ENCODE measurements at regions not wholly inside any gene's neighbourhood (a gene's known extent, or its start where the extent isn't known, plus 50 kb on each side); places are given as distances from the start of the nearest gene placed in this dataset.

DNA sequence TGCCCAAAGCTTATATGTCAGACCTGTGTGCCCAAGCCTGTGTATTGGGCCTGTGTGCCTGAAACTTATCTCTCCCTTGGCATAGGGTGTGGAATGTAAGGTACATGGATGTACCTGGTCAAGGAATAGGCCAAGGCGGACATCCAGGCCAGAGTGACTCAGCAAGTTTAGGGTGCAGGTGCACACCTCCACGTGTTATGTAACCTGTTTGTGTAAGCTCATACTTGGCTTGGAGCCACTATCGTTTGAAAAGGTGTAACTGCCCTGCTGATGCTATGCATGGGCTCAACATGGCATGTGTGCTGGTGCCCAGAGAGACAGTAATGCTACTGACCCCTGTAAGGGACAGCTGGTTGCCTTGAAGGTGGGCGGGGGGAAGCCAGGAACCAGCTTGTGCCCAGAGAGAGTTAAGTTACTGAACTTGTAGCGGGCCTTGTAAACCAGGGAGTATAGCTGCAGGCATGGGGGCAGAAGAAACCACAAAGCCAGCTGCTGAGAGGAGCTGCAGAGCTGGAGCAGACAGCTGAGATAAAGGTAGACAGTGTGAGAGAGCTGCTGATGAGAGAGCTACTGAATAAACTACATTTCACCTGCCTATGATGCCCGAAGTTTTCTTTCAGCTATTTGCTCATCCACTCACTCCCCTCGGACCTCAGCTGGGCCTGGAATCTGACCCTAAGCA, 656.4 kb upstream of the ZWINT start:
- DNase-seq: no peak

DNA sequence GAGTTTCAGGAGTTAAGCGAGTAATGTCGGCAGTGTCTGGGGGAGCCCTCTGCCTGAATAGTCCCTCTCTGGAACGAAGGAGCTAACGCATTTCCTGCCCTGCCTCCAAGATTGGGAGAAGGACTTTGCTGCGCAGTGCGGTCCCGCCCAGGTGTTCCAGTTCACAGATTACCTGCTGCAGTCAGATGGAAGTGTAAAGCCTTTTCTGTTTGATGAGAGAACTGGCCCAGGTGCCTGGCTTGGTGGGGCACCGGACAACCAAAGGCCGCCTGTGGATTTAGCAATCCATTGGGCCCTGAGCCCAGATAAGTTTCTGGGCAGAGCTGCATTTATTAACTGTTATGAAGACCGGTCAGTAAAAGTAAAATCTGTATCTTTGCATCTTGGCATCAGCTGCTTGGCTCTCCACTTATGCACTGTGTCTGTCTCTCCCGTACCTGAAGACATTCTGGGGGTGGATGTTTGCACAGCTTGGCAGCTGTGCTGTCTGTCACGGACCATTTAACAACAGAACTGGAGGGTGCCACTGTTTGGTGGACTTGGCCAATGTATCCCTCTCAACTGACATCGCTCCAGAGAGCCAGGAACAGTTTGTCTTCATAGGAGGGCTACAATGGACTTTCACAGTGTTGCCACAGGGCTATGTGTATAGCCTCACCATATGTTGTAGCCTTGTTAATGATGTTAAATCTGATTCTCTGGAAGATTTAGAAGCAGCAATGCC, 654.7 kb upstream of the ZWINT start:
- DNase-seq: no peak

DNA sequence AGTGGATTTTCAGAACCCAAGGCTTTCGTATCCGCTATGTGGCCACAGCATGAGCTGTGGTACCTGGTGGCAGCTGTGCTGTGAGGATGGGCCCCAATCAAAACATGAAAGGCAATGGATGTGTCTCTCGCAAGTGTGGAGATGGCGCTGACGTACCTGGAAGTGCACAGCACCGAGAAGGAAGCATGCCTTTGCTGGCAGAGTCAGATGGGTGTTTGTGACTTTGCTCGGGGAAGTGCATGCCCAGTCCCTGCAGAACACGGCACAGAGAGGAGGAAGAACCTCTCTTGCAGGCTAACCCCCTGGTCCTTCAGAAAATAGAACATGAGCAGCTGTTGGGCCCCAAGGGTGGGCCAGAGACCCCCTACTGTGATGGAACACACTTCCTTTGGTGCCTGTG, 654.1 kb upstream of the ZWINT start:
- no peak for DNase-seq

DNA sequence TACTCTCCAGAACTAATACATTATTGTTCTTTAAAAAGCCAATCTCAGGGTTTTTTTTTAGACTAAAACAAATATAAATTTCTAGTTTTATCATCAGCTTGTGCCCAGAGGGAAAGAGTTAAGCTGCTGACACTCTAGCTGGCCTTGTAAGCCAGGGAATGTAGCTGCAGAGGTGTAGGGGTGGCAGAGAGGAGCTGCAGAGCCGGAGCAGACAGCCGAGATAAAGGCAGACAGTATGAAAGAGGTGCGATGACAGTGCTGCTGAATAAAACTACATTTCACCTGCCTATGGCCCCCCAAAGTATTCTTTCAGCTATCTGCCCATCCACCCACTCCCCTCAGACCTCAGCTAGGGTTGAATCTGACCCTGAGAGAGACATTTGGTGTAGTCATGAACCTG, 653.7 kb upstream of the ZWINT start:
- DNase-seq: no peak

DNA sequence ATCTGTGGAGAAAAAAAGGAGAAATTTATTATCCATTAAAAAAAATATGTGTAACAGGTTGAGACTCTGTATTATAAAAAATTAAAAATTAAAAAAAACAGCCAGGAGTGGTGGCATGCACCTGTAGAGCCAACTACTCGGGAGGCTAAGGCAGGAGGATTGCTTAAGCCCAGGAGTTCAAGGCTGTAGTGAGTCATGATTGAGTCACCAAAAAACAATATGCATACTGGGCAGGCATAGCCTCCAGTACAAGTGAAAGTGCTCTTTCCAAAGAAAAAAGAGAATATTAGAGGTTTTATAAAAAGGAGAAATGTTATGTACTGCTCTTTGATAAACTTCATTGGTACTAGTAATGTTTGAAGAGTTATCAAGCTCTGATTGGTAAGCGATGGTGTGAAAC, 647.1 kb upstream of the ZWINT start:
- DNase-seq: no peak

DNA sequence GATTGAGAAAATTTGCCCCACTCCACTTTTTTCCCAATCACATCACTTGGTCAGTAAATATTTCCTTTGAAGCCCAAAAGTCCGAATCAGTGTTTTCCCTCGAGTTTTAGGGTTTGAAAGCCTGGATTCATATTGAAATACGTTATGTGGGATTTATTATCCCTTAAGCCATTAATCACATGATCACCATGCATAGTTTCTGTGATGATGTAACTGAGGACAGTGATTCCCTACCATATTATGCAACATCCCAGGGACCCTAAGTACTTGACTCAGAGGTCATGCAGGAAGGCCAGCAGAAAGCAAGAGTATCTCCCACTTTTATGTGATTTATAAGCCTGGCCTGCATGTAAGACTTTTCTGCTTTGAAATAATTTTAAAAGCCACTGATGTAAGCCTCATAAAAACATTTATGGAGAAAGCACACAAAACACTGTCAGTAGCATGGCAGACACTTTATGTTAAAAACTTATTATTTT, 630.6 kb upstream of the ZWINT start:
- DNase-seq: no peak

DNA sequence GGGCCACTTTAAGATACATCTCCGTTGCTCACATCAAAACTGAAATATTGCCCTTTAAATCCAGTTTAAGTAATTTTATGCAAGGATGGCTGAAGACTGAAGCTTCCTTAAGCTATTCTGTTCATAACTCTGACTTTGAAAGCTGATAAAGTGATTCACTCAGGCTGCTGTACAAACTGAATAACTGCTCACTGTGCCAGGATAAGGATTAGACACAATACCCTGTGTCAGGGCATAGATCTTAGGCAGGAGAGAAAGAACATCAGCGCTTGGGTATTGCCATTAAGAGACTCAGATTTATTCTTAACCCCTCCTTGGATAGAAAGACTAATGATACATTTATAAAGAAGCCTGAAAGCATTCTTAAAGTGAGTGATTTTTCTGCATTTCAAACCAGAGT, 614.5 kb upstream of the ZWINT start:
- no peak for DNase-seq

DNA sequence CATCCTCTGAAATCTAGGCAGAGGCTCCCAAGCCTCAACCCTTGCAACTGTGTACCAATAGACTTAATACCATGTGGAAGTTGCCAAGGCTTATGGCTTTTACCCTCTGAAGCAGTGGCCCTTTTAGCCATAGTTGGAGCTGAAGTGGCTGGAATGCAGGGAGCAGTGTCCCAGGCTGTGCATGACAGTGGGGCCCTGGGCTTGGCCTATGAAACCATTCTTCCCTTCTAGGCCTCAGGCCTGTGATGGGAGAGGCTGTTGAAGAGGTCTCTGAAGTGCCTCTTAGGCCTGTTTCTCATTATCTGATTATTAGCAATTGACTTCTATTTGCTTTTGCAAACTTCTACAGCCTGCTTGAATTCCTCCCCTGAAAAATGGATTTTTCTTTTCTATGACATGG, 612.7 kb upstream of the ZWINT start:
- DNase-seq: no peak

DNA sequence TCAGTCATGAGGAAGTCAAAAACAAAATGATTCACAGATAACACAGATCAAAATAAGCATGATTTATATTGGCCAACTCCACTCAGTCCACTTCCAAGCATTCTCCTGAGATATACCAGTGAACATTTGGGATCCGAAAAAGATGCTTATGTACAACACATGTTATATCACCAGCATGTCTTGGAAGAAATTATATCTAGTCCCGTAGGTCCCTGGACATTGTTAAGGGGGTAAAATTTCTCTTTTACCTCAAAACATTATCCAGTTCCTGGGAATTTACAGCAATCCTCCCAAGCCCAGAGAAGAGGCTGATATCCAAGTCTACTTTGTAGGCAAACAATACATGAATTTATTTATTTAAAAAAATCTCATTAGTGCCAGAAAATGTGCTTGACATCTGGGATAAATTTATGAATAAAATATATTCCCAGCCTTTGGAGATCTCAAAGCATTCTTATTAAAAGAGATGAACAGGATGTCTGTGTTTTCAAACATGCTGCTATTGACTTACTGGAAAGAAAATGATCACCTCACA, 582.2 kb upstream of the ZWINT start:
- DNase-seq: peak; percentile 53

DNA sequence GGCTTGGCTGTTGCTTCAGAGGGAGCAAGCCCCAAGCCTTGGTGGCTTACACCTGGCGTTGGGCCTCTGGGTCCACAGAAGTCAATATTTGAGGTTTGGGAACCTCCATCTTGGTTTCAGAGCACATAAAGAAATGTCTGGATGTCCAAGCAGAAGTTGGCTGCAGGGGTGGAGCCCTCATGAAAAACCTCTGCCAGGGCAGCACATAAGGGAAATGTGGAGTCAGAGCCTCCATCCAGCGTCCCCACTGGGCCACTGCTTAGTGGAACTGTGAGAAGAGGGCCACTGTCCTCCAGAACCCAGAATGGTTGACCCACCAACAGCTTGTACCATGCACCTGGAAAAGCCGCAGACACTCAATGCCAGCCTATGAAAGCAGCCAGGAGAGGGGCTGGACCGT, 573.5 kb upstream of the ZWINT start:
- no peak for DNase-seq

DNA sequence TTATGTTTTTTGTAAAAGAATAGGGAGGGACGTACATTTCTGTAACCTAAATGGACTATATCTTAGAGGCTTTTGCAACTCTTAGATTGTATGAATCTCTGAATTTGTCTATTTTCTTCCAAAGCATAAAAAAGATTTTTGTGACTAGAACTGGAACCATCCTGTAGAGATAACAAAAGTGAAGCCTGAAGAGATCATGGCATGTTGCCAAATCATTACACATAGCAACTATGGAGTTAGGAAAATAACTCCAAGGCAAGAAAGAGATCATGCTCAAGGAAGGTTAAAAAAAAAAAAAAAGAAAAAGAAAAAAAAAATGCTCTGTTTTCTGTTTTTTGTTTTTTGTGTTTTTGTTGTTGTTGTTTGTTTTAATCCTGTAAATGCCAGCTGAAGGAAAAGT, 567.7 kb upstream of the ZWINT start:
- DNase-seq: peak; percentile 35

DNA sequence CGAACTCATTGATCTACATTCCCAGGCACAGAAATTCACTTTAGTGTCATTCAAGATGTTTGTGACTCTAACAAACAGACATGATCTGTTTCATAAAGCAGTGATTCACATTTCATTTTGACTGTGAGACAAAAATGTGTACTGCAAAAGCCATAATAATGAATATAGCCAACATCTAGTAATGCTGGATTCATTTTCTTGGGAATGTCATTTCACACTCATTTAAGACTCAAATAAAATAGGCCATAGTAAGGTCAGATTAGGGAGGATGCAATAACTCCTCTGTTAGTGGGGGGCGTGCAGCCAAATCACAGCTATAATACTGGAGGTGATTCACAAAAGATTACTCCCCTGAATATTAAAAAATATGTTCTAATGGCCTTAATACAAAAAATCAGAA, 566.6 kb upstream of the ZWINT start:
- DNase-seq: peak; percentile 29

DNA sequence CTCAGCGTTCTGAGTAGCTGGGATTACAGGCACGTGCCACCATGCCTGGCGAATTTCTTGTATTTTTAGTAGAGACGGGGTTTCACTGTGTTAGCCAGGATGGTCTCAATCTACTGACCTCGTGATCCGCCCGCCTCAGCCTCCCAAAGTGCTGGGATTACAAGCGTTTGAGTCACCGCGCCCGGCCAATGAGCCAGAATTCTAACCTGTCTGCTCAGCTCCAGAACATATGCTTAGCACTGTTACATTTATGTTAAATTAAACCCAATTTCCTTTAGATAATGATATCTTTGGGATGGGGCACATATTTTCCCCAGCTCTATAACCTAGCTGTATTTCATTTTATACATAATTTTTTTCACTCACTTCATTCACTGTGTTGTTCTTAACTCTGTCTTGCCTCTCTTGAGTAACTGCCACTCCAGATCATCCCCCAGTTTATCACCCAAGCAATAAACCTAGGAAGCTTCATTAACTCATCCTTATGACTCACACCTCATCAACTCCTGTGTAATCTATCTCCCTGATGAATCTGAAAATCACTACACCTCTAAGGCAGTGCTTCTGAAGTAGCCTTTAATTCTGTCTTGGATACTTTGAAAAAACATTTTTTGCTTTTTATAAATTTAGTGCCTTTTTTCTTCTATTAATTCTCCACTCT, 559.7 kb upstream of the ZWINT start:
- no peak for DNase-seq

DNA sequence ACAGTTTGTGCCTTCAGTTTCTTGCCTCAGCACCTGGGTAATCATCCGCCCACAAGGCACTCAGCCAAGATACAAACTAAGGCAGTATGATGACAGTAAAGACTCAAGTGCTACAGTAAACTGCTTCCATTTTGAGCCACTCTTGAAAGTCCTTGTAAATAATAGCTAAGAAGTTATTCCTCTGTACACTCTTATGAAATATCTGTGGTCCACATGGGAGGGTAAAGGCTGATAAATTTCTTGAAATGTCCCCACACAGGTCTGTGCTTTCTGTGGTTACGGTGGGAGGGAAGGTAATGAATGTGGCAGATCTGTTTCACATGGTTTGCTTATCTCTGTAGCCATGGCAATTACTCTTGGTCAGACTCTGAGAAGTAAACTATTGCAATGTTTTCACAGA, 551.0 kb upstream of the ZWINT start:
- DNase-seq: no peak

DNA sequence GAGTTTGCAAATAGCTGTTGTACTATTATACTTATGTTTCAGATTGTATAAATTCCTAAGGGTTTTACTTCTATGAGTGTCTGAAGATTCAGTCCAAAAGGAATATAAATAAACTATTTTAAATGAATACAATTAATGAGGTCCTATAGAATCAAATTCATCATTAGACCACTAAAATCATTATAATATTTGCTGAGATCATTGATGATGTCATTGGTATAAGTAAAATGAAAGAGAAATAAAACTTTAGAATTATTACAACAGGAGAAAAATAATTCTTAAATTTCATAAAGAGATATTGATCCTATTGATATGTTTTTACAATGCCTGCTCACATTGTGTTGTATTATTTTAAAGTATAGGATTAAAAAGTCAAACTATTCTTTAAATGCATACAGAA, 544.0 kb upstream of the ZWINT start:
- DNase-seq: no peak

DNA sequence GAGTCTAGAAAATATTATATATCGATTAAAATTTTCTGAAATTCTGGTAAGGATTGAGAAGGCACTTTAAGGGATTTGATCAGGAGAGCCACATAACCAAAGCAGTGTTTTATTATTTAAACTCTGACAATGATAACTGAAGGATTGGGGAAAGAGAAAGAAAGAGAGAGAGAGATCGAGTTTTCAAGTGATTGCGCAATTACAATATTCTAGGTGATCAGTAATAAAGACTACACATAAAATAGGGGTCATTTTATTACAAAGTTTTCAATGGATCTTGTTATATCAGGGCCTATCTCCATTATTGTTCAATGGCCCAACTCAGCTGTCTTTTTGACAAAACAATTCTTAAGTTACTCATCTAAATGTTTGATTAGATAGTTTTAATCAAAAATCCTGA, 541.5 kb upstream of the ZWINT start:
- no peak for DNase-seq

DNA sequence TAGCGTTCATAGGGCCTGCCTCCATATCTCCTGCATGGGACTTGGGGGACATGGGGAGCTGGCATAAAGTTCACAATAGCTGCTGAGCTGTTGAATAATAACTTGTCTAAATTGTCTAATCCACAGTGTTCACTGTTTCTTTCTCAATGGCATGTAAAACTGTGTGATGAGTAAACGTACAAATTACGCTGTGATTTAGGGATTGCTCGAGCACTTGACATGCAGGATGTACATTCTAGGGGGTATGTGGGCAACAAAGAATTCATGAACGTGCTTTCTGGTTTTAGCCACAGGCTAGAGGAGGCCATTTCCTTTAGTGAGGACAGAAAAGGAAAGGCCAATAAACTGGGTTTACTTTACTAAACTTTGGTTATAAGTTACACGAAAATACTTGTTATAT, 534.2 kb upstream of the ZWINT start:
- DNase-seq: no peak

DNA sequence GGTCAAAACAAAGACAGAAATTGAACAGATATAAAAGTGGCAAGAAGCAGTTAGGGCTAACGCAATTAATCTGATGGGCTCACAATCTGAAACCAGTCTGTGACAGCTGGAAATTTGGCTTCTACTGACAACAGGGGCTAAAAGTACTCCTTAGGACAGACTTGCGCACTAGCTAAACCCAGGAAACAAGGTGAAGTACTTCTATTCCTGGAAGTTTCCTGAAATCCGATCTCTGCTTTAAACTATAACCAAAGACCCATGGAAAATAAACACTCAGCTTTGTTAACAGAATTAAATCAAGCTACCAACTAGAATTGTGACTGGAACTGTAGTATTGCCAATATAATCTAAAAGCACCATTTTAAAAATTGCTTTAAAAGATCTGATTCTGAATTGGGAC, 520.2 kb upstream of the ZWINT start:
- no peak for DNase-seq

DNA sequence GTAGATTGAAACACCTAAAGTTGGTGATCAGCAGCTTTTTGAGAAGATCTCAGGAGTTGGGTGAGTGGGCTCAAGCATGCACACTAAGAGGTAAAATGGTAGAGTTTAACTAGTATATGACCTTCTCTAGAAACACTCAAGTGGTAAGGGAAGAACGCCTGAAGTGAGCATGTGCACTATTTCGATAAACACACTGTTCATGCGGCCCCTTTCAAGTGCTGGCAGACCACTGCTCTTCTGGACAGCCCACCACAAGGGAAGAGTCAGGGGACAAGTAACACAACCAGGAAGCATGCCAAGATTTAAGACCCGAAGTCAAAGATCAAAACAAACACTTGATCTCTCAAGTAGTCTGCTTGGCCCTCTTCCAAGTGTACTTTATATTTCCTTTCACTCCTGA, 519.5 kb upstream of the ZWINT start:
- DNase-seq: no peak

DNA sequence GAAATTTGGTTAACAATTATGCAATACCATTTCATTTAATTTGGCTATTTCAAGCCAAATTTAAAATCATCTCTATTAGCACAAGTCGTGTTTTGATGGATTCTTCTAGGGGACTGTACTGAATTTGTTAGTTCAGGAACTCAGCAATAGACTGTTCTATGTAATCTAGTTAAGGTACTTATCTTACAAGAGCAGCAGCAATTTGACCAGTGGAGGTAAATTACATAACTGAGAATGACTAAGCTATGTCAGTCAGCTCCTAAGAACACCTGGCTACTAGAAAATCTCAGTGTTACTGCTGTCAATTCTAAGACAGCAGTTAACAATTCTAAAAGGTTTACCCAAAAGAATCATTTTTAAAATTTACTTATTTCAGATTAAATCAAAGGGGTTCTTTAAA, 513.9 kb upstream of the ZWINT start:
- DNase-seq: no peak

DNA sequence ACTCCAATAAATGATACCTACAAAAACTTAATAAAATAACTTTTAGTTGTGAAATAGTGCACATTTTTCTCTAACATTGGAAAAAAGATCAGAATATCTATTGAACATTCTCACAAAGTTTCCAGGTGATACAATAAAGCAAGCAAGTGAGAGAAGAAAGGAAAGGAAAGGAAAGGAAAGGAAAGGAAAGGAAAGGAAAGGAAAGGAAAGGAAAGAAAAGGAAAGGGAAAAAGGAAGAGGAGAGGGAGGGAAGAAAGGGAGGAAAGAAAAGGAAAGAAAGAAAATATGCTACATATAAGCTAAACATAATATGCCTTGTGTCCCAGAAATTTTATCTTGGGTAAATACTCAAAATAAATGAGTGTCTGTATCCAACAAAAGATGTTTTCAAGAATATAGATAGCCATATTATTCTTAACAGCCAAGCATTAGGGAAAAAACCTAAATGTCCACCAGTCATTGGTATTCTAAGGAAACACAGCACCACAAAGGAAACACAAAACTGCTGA, 510.2 kb upstream of the ZWINT start:
- no peak for DNase-seq

DNA sequence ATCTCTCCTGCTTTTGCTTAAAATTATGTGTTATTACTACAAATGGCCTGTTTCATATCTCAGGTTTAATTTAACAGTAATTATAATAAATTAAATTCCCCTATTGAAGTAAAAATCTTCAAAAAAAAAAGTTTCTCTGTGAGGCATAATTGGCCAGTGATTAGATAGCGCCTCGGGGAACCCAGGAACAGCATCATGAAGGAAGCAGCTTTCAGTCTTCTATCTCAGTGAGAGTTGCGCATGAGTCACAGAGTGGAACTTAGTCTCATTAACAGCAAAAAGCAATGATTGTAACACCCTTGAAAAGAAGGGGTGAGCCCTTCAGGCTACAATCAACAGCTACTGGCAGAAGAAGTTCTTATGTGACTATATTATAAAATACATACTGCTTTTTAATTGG, 506.2 kb upstream of the ZWINT start:
- DNase-seq: no peak

DNA sequence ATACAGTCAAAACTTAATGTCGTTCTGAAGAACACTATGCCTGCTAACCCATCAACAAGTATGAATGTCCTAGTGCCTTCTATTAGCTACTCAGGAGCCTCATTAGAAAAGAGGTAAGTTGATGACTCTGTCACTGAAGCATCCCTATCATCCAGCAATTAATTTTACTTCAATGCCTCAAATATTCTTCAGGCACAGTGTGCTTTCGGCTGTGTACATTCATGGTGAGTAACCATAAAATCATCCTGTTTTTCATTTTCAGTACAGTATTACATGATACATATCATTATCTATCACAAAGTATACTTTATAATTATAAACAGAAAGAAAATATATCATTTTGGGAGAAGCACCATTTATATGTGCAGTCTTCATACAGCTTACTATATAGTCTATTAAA, 495.5 kb upstream of the ZWINT start:
- DNase-seq: no peak
